Right lobe of liver (tissue), 6 donors: ENCODE measurements at regions not wholly inside any gene's neighbourhood (a gene's known extent, or its start where the extent isn't known, plus 50 kb on each side); places are given as distances from the start of the nearest gene placed in this dataset.
"Not testable (repeated sequence)": the region's sequence is repeated elsewhere in the genome, so short reads cannot be mapped to it uniquely, and the experiment has no call there.

Experiments used
- ATAC-seq, 4 donors: fragments of 200-7000 bp; cut with Tn5 transposase; one replicate each; pipeline ENCODE4 v1.9.1; 2020; ENCODE audit warnings: mild to moderate bottlenecking in 4 of 4, moderate library complexity in 4 of 4
- DNase-seq, 3 donors: peaks; one replicate each; pipeline ENCODE4 v3.0.0-alpha.2; 2020
- H3K27ac ChIP-seq, 3 donors: fragments of 200-600 bp; one replicate each; pipeline ENCODE4 v1.8.0; 2022
- H3K27me3 ChIP-seq, 2 donors: fragments of 200-600 bp; one replicate each; pipeline ENCODE4 v1.8.0; 2022
- H3K36me3 ChIP-seq, 4 donors: fragments of 200-600 bp; sonication (generic) in 1 of 4; one replicate each; pipeline versions ENCODE4 v1.5.1 to v1.8.0; 2017 to 2022; ENCODE audit warnings: control low read depth in 1 of 4
- H3K4me1 ChIP-seq, 4 donors: fragments of 200-600 bp; sonication (generic) in 1 of 4; one replicate each; pipeline versions ENCODE4 v1.5.1 to v1.8.0; 2017 to 2022; ENCODE audit warnings: control low read depth in 1 of 4
- H3K4me3 ChIP-seq, 3 donors: fragments of 200-600 bp; one replicate each; pipeline ENCODE4 v1.8.0; 2022
- H3K9me3 ChIP-seq, 4 donors: fragments of 200-600 bp; sonication (generic) in 1 of 4; one replicate each; pipeline versions ENCODE4 v1.5.1 to v1.8.0; 2017 to 2022; ENCODE audit warnings: control low read depth in 1 of 4
- CTCF ChIP-seq, 4 donors: fragments of 200-600 bp in 3 of 4; fragments of 450-650 bp in 1 of 4; IDR thresholded peaks; one replicate each; pipeline versions ENCODE4 v1.5.1 to v1.8.0; 2016 to 2022; ENCODE audit warnings: antibody characterized with exemption in 4 of 4, mild to moderate bottlenecking in 2 of 4
- POLR2A ChIP-seq: fragments of 450-650 bp; IDR thresholded peaks from one replicate; pipeline ENCODE4 v1.6.1; 2017; ENCODE audit warnings: antibody characterized with exemption, mild to moderate bottlenecking
- WGBS: methylation state at CpG from one replicate; pipeline ENCODE4 v1.1.6; 2018; ENCODE audit warnings: low coverage, low lambda C conversion rate; ENCODE audit not compliant: insufficient coverage; ENCODE audit errors: missing lambda C conversion rate; 5-methylcytosine and 5-hydroxymethylcytosine counted together
- intact Hi-C, 2 donors: fragments of 100-400 bp; cut with DNase I; formaldehyde crosslinking; loops; one replicate each; pipeline versions ENCODE4 v1.11.2 to v1.14.1; 2022
- donor health status: DM: no; HTN: yes; CAD: no.
- donor health status: DM: no; HTN: no; CAD: no.
- donor health status: DM: no; HTN: no; CAD: no.
- donor health status: DM: no; HTN: yes; CAD: no.
- donor health status: DM: no; HTN: yes; CAD: no.

GRCh38 chr2:117335967-117336366, 478.5 kb upstream of the DDX18 start:
- no peak overlapping the region for H3K27ac ChIP-seq
- H3K9me3 ChIP-seq: no peaks in the 10 kb centered on the region
- H3K4me3 ChIP-seq: no peak overlapping the region
- no peaks in the 10 kb centered on the region for H3K27me3 ChIP-seq
- ATAC-seq: no peak
- DNase-seq: no peak
- TF ChIP-seq CTCF (IDR thresholded peaks at IDR 0.05): no peak
- TF ChIP-seq POLR2A: no peak
- H3K4me1 ChIP-seq: no peaks in the 10 kb centered on the region
- no peaks in the 10 kb centered on the region for H3K36me3 ChIP-seq
- intact Hi-C loops: no loop called here
- 59% methylated on average over 3 of the region's 3 CpGs for WGBS

GRCh38 chr2:117336496-117336895, 478.0 kb upstream of the DDX18 start:
- Histone ChIP-seq H3K36me3 (no peaks in the 10 kb centered on the region), H3K9me3 (no peaks in the 10 kb centered on the region), H3K4me1 (no peaks in the 10 kb centered on the region), H3K4me3 (no peak overlapping the region), H3K27me3 (no peaks in the 10 kb centered on the region), H3K27ac (no peak overlapping the region)
- intact Hi-C loops: no loop called here
- no peak for TF ChIP-seq POLR2A
- TF ChIP-seq CTCF (IDR thresholded peaks at IDR 0.05): no peak
- DNase-seq: no peak
- ATAC-seq: no peak
- 32% methylated on average over 4 of the region's 4 CpGs for WGBS

GRCh38 chr2:117337981-117338380, 476.5 kb upstream of the DDX18 start:
- WGBS: 43% methylated on average over 3 of the region's 3 CpGs
- H3K4me1 ChIP-seq, ATAC-seq, H3K27ac ChIP-seq, DNase-seq, H3K4me3 ChIP-seq, intact Hi-C loops, H3K36me3 ChIP-seq, H3K27me3 ChIP-seq, H3K9me3 ChIP-seq: not testable (repeated sequence)

GRCh38 chr2:117339980-117340379, 474.5 kb upstream of the DDX18 start:
- Histone ChIP-seq H3K4me1 (no peaks in the 10 kb centered on the region), H3K36me3 (no peaks in the 10 kb centered on the region), H3K27me3 (no peaks in the 10 kb centered on the region), H3K27ac (no peak overlapping the region), H3K4me3 (no peak overlapping the region), H3K9me3 (no peaks in the 10 kb centered on the region)
- whole genome bisulfite sequencing: 38% methylated on average over 3 of the region's 3 CpGs
- intact Hi-C loops: no loop called here
- DNase-seq (no peak), ATAC-seq (no peak)
- TF ChIP-seq POLR2A (no peak), CTCF (IDR thresholded peaks at IDR 0.05) (no peak)

GRCh38 chr2:117341690-117342089, 472.8 kb upstream of the DDX18 start:
- Histone ChIP-seq H3K9me3 (no peaks in the 10 kb centered on the region), H3K36me3 (no peaks in the 10 kb centered on the region), H3K4me3 (no peak overlapping the region), H3K27ac (no peak overlapping the region), H3K4me1 (no peaks in the 10 kb centered on the region), H3K27me3 (no peaks in the 10 kb centered on the region)
- DNase-seq: no peak
- 53% methylated on average over 5 of the region's 5 CpGs for WGBS
- no peak for ATAC-seq
- intact Hi-C loops: no loop called here
- TF ChIP-seq CTCF (IDR thresholded peaks at IDR 0.05): no peak
- no peak for TF ChIP-seq POLR2A
